H1 (cell line): ENCODE measurements at regions not wholly inside any gene's neighbourhood (a gene's known extent, or its start where the extent isn't known, plus 50 kb on each side); places are given as distances from the start of the nearest gene placed in this dataset.
A peak's percentile ranks its signal among the peaks of the same experiment; 100 is the strongest.

Source experiments
- CTCF ChIA-PET: fragments of 300-600 bp; sonication (Branson Sonifier 250); formaldehyde crosslinking; loops from one replicate; lab custom pipeline; 2021; ENCODE audit not compliant: partially characterized antibody; lab: Charles Lee
- POLR2A ChIA-PET: fragments of 300-600 bp; sonication (Branson Sonifier 250); formaldehyde crosslinking; loops from one replicate; lab custom pipeline; 2021; ENCODE audit warnings: inconsistent platforms; ENCODE audit not compliant: partially characterized antibody; lab: Charles Lee
- DNase-seq, 2 experiments: peaks; one replicate each; pipeline versions ENCODE4 v3.0.0 to v3.0.0-alpha.2; 2010 to 2022; ENCODE audit warnings: low spot score in 2 of 2, low read depth in 1 of 2, mixed read lengths in 1 of 2
- FAIRE-seq: peaks from 2 replicates; lab custom pipeline; 2011; peaks lifted over from hg19 to GRCh38; lab: Jason Lieb, UNC
- H2AFZ ChIP-seq: 2 replicates; pipeline ENCODE4 v1.8.1; 2012; ENCODE audit warnings: low read length, inconsistent platforms
- H2AK5ac ChIP-seq: 2 replicates; pipeline ENCODE4 v1.6.1; 2013; ENCODE audit warnings: low read depth, low read length
- H2BK120ac ChIP-seq: replicated peaks from 2 replicates; pipeline ENCODE3; 2013; ENCODE audit warnings: low read depth, low read length, inconsistent platforms
- H2BK12ac ChIP-seq: 2 replicates; pipeline ENCODE4 v1.6.1; 2013; ENCODE audit warnings: low read depth, low read length
- H2BK15ac ChIP-seq: 2 replicates; pipeline ENCODE4 v1.6.1; 2013; ENCODE audit warnings: low read length
- H2BK20ac ChIP-seq: 2 replicates; pipeline ENCODE4 v1.6.1; 2013; ENCODE audit warnings: low read length
- H2BK5ac ChIP-seq: 2 replicates; pipeline ENCODE4 v1.6.1; 2013; ENCODE audit warnings: low read depth, low read length
- H3K14ac ChIP-seq: 2 replicates; pipeline ENCODE4 v1.6.1; 2013; ENCODE audit warnings: inconsistent platforms; ENCODE audit not compliant: insufficient read length
- H3K18ac ChIP-seq: 2 replicates; pipeline ENCODE4 v1.6.1; 2013; ENCODE audit warnings: low read length; ENCODE audit errors: extremely low read depth
- H3K23ac ChIP-seq: 2 replicates; pipeline ENCODE4 v1.6.1; 2013; ENCODE audit warnings: inconsistent platforms; ENCODE audit not compliant: insufficient read length
- H3K23me2 ChIP-seq: 2 replicates; pipeline ENCODE4 v1.6.1; 2013; ENCODE audit warnings: low read depth, low read length
- H3K27ac ChIP-seq: 2 replicates; pipeline ENCODE4 v1.6.1; 2011; ENCODE audit warnings: low read depth, low read length, inconsistent platforms
- H3K27me3 ChIP-seq, 4 experiments: replicated peaks in 1 of 4; 1 replicate in 1 of 4; 2 replicates in 3 of 4; pipeline versions ENCODE4 v1.6.1 to v1.8.1; 2011 to 2013; ENCODE audit warnings: low read length in 3 of 4, mild to moderate bottlenecking in 3 of 4, inconsistent platforms in 2 of 4, mixed read lengths in 2 of 4, moderate library complexity in 1 of 4; ENCODE audit not compliant: control insufficient read depth in 3 of 4, insufficient read depth in 3 of 4; ENCODE audit errors: extremely low read depth in 1 of 4
- H3K36me3 ChIP-seq, 4 experiments: 2 replicates each; pipeline versions ENCODE4 v1.6.1 to v1.8.1; 2011 to 2013; ENCODE audit warnings: mild to moderate bottlenecking in 4 of 4, low read length in 3 of 4, moderate library complexity in 2 of 4, control low read depth in 1 of 4, inconsistent platforms in 1 of 4; ENCODE audit not compliant: insufficient read depth in 4 of 4, control insufficient read depth in 2 of 4
- H3K4ac ChIP-seq: replicated peaks from 2 replicates; pipeline ENCODE3; 2013; ENCODE audit warnings: low read length, low read depth, mixed read lengths, inconsistent platforms; ENCODE audit not compliant: insufficient read length
- H3K4me1 ChIP-seq, 4 experiments: replicated peaks in 1 of 4; 1 replicate in 1 of 4; 2 replicates in 3 of 4; pipeline versions ENCODE4 v1.6.1 to v1.8.1; 2011 to 2013; ENCODE audit warnings: low read length in 3 of 4, inconsistent platforms in 2 of 4, mixed read lengths in 1 of 4; ENCODE audit not compliant: insufficient read depth in 4 of 4, control insufficient read depth in 3 of 4
- H3K4me2 ChIP-seq, 2 experiments: 2 replicates each; pipeline versions ENCODE4 v1.6.1 to v1.8.1; 2011 to 2013; ENCODE audit warnings: low read depth in 2 of 2, low read length in 2 of 2, control low read depth in 1 of 2, inconsistent platforms in 1 of 2, mild to moderate bottlenecking in 1 of 2; ENCODE audit not compliant: insufficient read depth in 1 of 2
- H3K4me3 ChIP-seq, 4 experiments: fragments of 200-600, 300-600 bp in 1 of 4; sonication (generic), shearing (Covaris generic), sonication (Bioruptor Twin) in 1 of 4; 2 replicates each; pipeline versions ENCODE4 v1.5.1 to v1.8.1; 2011 to 2016; ENCODE audit warnings: low read length in 4 of 4, low read depth in 3 of 4, control low read depth in 2 of 4, inconsistent platforms in 2 of 4, mild to moderate bottlenecking in 2 of 4, mixed read lengths in 1 of 4, moderate library complexity in 1 of 4; ENCODE audit not compliant: insufficient read depth in 2 of 4; ENCODE audit errors: extremely low read depth in 1 of 4
- H3K56ac ChIP-seq: replicated peaks from 2 replicates; pipeline ENCODE3; 2013; ENCODE audit warnings: low read depth, mild to moderate bottlenecking, mixed read lengths, low read length, inconsistent platforms; ENCODE audit not compliant: insufficient read length
- H3K79me1 ChIP-seq: 2 replicates; pipeline ENCODE4 v1.6.1; 2013; ENCODE audit warnings: low read depth, low read length, control low read depth
- H3K79me2 ChIP-seq, 2 experiments: 2 replicates each; pipeline versions ENCODE4 v1.6.1 to v1.8.1; 2012 to 2013; ENCODE audit warnings: low read length in 2 of 2, mild to moderate bottlenecking in 2 of 2, inconsistent platforms in 1 of 2; ENCODE audit not compliant: insufficient read depth in 2 of 2, control insufficient read depth in 1 of 2
- H3K9ac ChIP-seq, 4 experiments: replicated peaks in 1 of 4; 1 replicate in 1 of 4; 2 replicates in 3 of 4; pipeline versions ENCODE4 v1.6.1 to v1.8.1; 2011 to 2013; ENCODE audit warnings: low read depth in 3 of 4, low read length in 3 of 4, control low read depth in 2 of 4, mild to moderate bottlenecking in 2 of 4, moderate library complexity in 2 of 4, inconsistent platforms in 1 of 4; ENCODE audit errors: extremely low read depth in 1 of 4
- H3K9me3 ChIP-seq, 2 experiments: 2 replicates each; pipeline versions ENCODE4 v1.6.1 to v1.8.1; 2012 to 2013; ENCODE audit warnings: mild to moderate bottlenecking in 2 of 2, moderate library complexity in 2 of 2, control low read depth in 1 of 2, inconsistent platforms in 1 of 2, low read depth in 1 of 2, low read length in 1 of 2, mixed read lengths in 1 of 2; ENCODE audit not compliant: insufficient read depth in 2 of 2
- H4K20me1 ChIP-seq, 2 experiments: replicated peaks in 1 of 2; 2 replicates each; pipeline versions ENCODE3 to v1.8.1; 2011 to 2013; ENCODE audit warnings: inconsistent platforms in 2 of 2, low read length in 2 of 2, mild to moderate bottlenecking in 1 of 2; ENCODE audit not compliant: insufficient read depth in 2 of 2, control insufficient read depth in 1 of 2
- H4K5ac ChIP-seq: 2 replicates; pipeline ENCODE4 v1.6.1; 2013; ENCODE audit warnings: low read length, low read depth, mixed read lengths, inconsistent platforms; ENCODE audit not compliant: insufficient read length
- H4K8ac ChIP-seq: 2 replicates; pipeline ENCODE4 v1.8.0; 2013; ENCODE audit warnings: mild to moderate bottlenecking, moderate library complexity, low read length, inconsistent platforms; ENCODE audit not compliant: insufficient read depth; ENCODE audit errors: extremely low read depth
- H4K91ac ChIP-seq: replicated peaks from 2 replicates; pipeline ENCODE3; 2013; ENCODE audit warnings: low read length, mixed read lengths, inconsistent platforms; ENCODE audit not compliant: insufficient read length
- ASH2L ChIP-seq: fragments of 200-600, 300-600 bp; sonication (generic); IDR thresholded peaks from one replicate; pipeline ENCODE4 v1.7.1; 2017; ENCODE audit warnings: low read length
- BACH1 ChIP-seq: IDR thresholded peaks from 2 replicates; pipeline ENCODE4 v1.6.1; 2012; ENCODE audit warnings: low read length, improper control_type of control experiment
- EP300 ChIP-seq, 2 experiments: IDR thresholded peaks; 1 replicate in 1 of 2; 2 replicates in 1 of 2; pipeline ENCODE4 v1.6.1; 2011 to 2012; ENCODE audit warnings: low read depth in 2 of 2, low read length in 2 of 2, mild to moderate bottlenecking in 2 of 2, borderline replicate concordance in 1 of 2, inconsistent platforms in 1 of 2, moderate library complexity in 1 of 2
- MAX ChIP-seq: IDR thresholded peaks from 2 replicates; pipeline ENCODE4 v1.6.1; 2012; ENCODE audit warnings: inconsistent platforms
- WGBS, 2 experiments: shearing (Covaris generic) in 1 of 2; methylation state at CpG; one replicate each; pipeline versions ENCODE4 v1.1.6 to v1.1.7; 2013 to 2015; ENCODE audit warnings: low lambda C conversion rate in 2 of 2, mixed read lengths in 2 of 2, inconsistent platforms in 1 of 2, low coverage in 1 of 2, missing lambda C conversion rate in 1 of 2; ENCODE audit not compliant: insufficient replicate concordance in 2 of 2, insufficient coverage in 1 of 2, insufficient read length in 1 of 2; ENCODE audit errors: extremely low coverage in 1 of 2, missing lambda C conversion rate in 1 of 2; 5-methylcytosine and 5-hydroxymethylcytosine counted together

GRCh38 chrX:137424679-137425078 is 141.2 kb upstream of the ZIC3 start:
- no peak for DNase-seq
- Histone ChIP-seq H4K91ac (no peak overlapping the region), H2BK12ac (no peak overlapping the region), H3K27me3 (peaks cover 6 to 37% (median 25%) of the 10 kb centered on the region in 4 experiments), H3K9me3 (no peaks in the 10 kb centered on the region), H2BK15ac (no peak overlapping the region), H4K5ac (no peak overlapping the region), H3K79me1 (no peaks in the 10 kb centered on the region), H3K23ac (no peak overlapping the region), H3K4me2 (peak overlapping the region; percentile 71 to 85), H2BK120ac (no peak overlapping the region), H3K4me3 (peak overlapping the region; percentile 34 to 57 (median 39); a peak in 6 of 8 replicates)
- CTCF ChIA-PET: no interaction called here
- peak; percentile 63 for TF ChIP-seq MAX
- peak; percentile 24 for TF ChIP-seq ASH2L
- no peak for TF ChIP-seq EP300 (IDR thresholded peaks at IDR 0.05; ENCODE audit: borderline replicate concordance in 1 of 2, low read depth in 2 of 2, low read length in 2 of 2)
- TF ChIP-seq BACH1: peak; percentile 43; the same call in 1 of the 2 replicates
- TF ChIP-seq, all 59 proteins: peak for 3
- Histone ChIP-seq H2AFZ (no peak overlapping the region), H2BK5ac (no peak overlapping the region), H3K56ac (no peak overlapping the region), H3K18ac (no peak overlapping the region; the same call in 1 of the 2 replicates), H3K23me2 (peaks cover 10% of the 10 kb centered on the region; the same call in 1 of the 2 replicates), H4K8ac (no peak overlapping the region), H3K14ac (no peak overlapping the region), H3K79me2 (no peaks in the 10 kb centered on the region), H3K4me1 (peaks cover 0 to 3% (median 1%) of the 10 kb centered on the region in 4 experiments; a peak in 3 of 7 replicates), H2AK5ac (no peak overlapping the region), H3K9ac (no peak overlapping the region), H2BK20ac (no peak overlapping the region), H3K4ac (no peak overlapping the region), H3K36me3 (no peaks in the 10 kb centered on the region), H3K27ac (no peak overlapping the region), H4K20me1 (no peaks in the 10 kb centered on the region)
- POLR2A ChIA-PET: no interaction called here
- FAIRE-seq: no peak
- 0% methylated on average over 5 of the region's 15 CpGs; no CpG with 5 or more reads in 1 of the 2 experiments for WGBS, 2 experiments
